ENCODE measurements at regions not wholly inside any gene's neighbourhood (a gene's known extent, or its start where the extent isn't known, plus 50 kb on each side); places are given as distances from the start of the nearest gene placed in this dataset.

DNA sequence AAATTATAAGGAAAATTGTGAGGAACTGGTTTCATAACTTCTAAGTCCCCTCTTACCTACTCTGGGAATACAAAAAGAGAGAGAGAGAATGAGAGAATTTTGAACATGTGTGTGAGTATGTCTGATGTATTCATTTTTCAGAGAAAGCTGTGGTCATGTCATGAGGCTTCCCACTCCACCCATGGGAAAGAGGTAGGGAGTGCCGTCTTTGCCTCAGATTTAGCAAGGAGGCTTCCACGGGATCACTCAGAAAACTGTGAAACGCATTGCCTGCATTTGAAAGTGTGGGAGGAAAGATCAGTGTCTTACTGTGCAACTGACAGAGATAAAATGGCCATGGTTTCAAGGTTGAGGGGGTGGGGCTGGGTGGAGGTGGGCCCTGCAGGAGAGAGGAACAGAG lies 331.5 kb upstream of the CTNNB1 start:
- Histone ChIP-seq H2AFZ (ENCODE audit: low read length, unreplicated experiment) (no peak overlapping the region), H3K4me1 (ENCODE audit: control insufficient read depth, insufficient read depth, low read length, unreplicated experiment) (no peaks in the 10 kb centered on the region), H3K27ac (ENCODE audit: low read depth, low read length) (no peak overlapping the region), H3K27me3 (ENCODE audit: insufficient read depth, low read length) (no peaks in the 10 kb centered on the region), H3K36me3 (ENCODE audit: insufficient read depth, low read length) (no peaks in the 10 kb centered on the region), H3K4me3 (ENCODE audit: low read depth, low read length) (no peak overlapping the region), H3K79me2 (ENCODE audit: control insufficient read depth, insufficient read depth, low read length, unreplicated experiment) (no peaks in the 10 kb centered on the region)

DNA sequence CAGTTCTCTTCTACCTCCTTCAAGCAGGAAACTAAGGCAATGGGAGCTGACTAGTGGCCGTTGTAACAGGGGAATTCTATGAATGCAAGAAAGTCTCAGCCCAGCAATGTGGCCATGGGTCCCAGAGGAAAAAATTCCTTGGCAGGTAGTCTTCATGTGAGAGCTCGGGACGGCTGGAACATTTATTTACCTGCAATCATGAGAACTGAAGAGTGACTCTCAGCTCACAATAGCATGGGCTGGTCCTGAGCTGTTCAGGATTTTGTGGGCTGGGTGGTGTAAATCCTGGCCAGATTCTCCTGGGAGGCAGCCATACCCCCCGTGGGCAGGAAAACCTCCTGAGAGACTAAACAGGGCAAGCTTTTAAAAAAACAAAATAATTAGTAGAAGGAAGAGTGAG lies 330.3 kb upstream of the CTNNB1 start:
- no peak overlapping the region for H2AFZ ChIP-seq (ENCODE audit: low read length, unreplicated experiment)

DNA sequence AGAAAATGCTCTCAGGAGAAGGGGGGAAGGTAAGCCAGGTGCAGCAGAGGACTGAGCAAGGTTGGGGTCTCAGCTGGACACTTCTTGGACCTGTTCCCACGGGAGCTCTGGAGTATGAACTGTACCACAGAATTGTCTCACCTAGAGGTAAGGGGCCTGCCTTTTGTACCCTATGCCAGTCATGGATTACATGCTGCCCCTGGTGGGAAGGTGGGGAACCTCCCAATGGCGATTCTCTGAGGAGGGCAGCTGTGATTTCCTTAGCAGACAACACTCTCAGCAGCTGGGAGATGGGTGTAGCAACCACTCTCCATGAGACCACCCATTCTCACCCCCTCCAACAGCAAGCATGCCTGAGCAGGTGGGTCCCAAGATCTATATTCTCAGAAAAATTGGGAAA lies 329.4 kb upstream of the CTNNB1 start:
- Histone ChIP-seq H3K27ac (ENCODE audit: low read depth, low read length) (no peak overlapping the region), H3K4me3 (ENCODE audit: low read depth, low read length) (no peak overlapping the region), H3K79me2 (ENCODE audit: control insufficient read depth, insufficient read depth, low read length, unreplicated experiment) (no peaks in the 10 kb centered on the region), H3K4me1 (ENCODE audit: control insufficient read depth, insufficient read depth, low read length, unreplicated experiment) (no peaks in the 10 kb centered on the region), H3K27me3 (ENCODE audit: insufficient read depth, low read length) (no peaks in the 10 kb centered on the region), H2AFZ (ENCODE audit: low read length, unreplicated experiment) (no peak overlapping the region), H3K36me3 (ENCODE audit: insufficient read depth, low read length) (no peaks in the 10 kb centered on the region)

More for the DNA sequence above, 330.3 kb upstream of the CTNNB1 start:
- no peak overlapping the region for H3K27ac ChIP-seq (ENCODE audit: low read depth, low read length)
- H3K79me2 ChIP-seq (ENCODE audit: control insufficient read depth, insufficient read depth, low read length, unreplicated experiment) = no peaks in the 10 kb centered on the region
- H3K27me3 ChIP-seq (ENCODE audit: insufficient read depth, low read length) = no peaks in the 10 kb centered on the region
- no peaks in the 10 kb centered on the region for H3K4me1 ChIP-seq (ENCODE audit: control insufficient read depth, insufficient read depth, low read length, unreplicated experiment)
- no peaks in the 10 kb centered on the region for H3K36me3 ChIP-seq (ENCODE audit: insufficient read depth, low read length)
- H3K4me3 ChIP-seq (ENCODE audit: low read depth, low read length) = no peak overlapping the region

DNA sequence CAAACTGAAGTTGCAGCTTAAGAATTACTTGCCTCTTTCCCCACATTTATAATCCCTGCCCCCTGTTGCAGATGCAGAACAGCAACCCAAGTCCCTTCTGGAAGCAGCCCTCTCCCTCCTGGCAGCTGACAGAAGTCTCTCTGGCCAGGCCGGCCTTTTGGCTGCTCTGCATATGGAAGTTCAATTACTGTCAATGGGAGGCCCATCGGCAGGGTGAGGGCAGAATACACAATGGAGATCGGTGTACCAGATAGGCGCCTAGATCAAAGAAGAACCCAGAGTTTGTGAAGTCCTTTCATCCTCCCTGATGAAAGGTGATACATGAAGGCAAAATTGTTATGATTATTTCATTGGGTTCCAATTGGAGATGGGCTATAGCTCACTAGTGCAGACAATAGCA lies 327.9 kb upstream of the CTNNB1 start:
- no peak overlapping the region for H2AFZ ChIP-seq (ENCODE audit: low read length, unreplicated experiment)
- H3K27me3 ChIP-seq (ENCODE audit: insufficient read depth, low read length) = no peaks in the 10 kb centered on the region
- H3K4me1 ChIP-seq (ENCODE audit: control insufficient read depth, insufficient read depth, low read length, unreplicated experiment) = no peaks in the 10 kb centered on the region
- no peak overlapping the region for H3K4me3 ChIP-seq (ENCODE audit: low read depth, low read length)
- H3K36me3 ChIP-seq (ENCODE audit: insufficient read depth, low read length) = no peaks in the 10 kb centered on the region
- H3K27ac ChIP-seq (ENCODE audit: low read depth, low read length) = no peak overlapping the region
- H3K79me2 ChIP-seq (ENCODE audit: control insufficient read depth, insufficient read depth, low read length, unreplicated experiment) = no peaks in the 10 kb centered on the region

DNA sequence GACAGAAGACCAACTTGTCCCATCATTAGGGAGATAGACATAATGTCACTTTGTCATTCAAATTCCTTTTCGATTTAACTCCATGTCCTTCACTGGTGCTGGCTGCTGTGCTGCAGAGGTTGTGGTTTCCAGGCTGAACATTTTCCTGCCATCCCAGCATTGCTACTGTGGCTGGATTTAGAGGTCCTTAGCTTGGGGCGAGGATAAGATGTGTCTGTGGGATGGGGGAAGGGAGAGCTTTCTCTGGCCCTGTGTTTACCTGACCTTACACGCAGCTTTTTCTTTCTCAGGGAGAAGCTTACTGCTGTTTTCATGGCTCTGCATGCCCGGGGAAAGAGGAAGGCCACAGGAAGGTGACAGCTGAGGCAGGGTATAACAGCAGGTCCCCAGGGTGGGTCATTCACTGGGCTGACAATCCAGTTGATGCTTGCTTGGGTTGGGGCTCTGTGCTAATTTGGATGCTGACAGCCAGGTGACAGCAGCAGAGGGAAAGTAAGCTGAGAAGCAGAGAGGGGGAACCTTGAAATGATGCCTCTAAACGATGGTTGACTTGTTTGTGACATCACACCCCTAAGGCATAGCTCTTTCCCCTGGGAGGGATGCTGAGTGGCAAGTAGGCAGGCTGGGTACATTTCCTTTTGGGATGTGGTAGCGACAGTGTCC lies 326.9 kb upstream of the CTNNB1 start:
- H3K36me3 ChIP-seq (ENCODE audit: insufficient read depth, low read length) = no peaks in the 10 kb centered on the region
- peaks cover 8% of the 10 kb centered on the region for H3K4me1 ChIP-seq (ENCODE audit: control insufficient read depth, insufficient read depth, low read length, unreplicated experiment)
- H3K27me3 ChIP-seq (ENCODE audit: insufficient read depth, low read length) = no peaks in the 10 kb centered on the region
- no peaks in the 10 kb centered on the region for H3K79me2 ChIP-seq (ENCODE audit: control insufficient read depth, insufficient read depth, low read length, unreplicated experiment)
- no peak overlapping the region for H2AFZ ChIP-seq (ENCODE audit: low read length, unreplicated experiment)
- H3K4me3 ChIP-seq (ENCODE audit: low read depth, low read length) = no peak overlapping the region
- H3K27ac ChIP-seq (ENCODE audit: low read depth, low read length) = no peak overlapping the region

DNA sequence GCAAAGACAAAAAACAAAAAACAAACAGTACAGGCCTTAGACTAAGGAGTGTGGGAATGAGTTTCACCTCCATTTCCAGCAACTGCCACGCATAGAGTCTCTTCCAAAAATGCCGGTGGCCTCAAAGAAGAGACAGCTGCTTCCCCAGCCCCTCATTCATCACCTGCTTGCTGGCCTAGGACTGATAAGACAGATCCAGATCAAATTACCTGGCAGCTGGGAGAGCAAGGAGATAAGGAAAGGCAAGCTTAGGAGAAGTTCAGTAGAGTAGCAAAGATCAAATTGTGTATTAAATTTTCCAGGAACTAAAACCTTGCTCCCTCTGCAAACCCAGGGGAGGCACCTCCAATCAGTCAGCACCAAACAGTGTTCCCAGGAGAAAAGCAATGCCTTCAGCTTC lies 325.8 kb upstream of the CTNNB1 start:
- no peak overlapping the region for H2AFZ ChIP-seq (ENCODE audit: low read length, unreplicated experiment)
- peaks cover 18% of the 10 kb centered on the region for H3K4me1 ChIP-seq (ENCODE audit: control insufficient read depth, insufficient read depth, low read length, unreplicated experiment)
- no peak overlapping the region for H3K4me3 ChIP-seq (ENCODE audit: low read depth, low read length)
- no peaks in the 10 kb centered on the region for H3K36me3 ChIP-seq (ENCODE audit: insufficient read depth, low read length)
- H3K27me3 ChIP-seq (ENCODE audit: insufficient read depth, low read length) = no peaks in the 10 kb centered on the region
- H3K27ac ChIP-seq (ENCODE audit: low read depth, low read length) = no peak overlapping the region
- no peaks in the 10 kb centered on the region for H3K79me2 ChIP-seq (ENCODE audit: control insufficient read depth, insufficient read depth, low read length, unreplicated experiment)

DNA sequence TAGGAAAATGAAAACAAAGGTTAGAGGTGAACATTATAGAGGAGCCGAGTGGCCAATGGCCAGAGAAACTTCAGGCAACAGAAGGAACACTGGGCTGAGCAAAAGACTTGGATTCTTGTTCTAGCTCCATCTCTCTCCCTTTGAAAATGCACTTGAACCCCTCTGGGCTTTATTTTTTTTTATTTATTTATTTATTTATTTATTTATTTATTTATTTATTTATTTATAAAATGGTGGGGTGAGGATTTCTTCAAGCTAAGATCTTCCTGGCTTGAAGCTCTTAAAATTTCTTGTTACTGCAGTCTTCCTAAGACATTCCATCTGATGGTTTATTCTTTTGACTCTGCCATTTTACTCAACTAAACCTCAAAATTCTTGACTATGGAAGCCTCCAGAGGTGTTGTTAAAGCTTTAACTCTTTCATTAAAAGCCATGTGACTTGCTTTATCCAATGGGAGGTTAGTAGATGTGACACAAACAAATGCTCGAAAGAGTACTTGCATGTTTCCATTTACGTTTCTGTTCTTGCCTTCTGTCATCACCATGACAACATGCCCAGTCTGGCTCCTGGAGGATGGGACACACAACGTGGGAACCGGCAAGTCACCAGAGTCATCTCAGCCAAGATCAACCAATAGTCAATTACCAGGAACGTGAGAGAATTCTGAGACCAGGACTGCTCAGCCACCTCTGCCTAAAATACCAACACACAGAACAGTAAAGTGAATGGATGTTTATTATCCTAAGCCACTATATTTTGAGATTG lies 325.2 kb upstream of the CTNNB1 start:
- H3K4me3 ChIP-seq (ENCODE audit: low read depth, low read length) = no peak overlapping the region
- H3K36me3 ChIP-seq (ENCODE audit: insufficient read depth, low read length) = no peaks in the 10 kb centered on the region
- H2AFZ ChIP-seq (ENCODE audit: low read length, unreplicated experiment) = no peak overlapping the region
- peaks cover 25% of the 10 kb centered on the region for H3K4me1 ChIP-seq (ENCODE audit: control insufficient read depth, insufficient read depth, low read length, unreplicated experiment)
- no peak overlapping the region for H3K27ac ChIP-seq (ENCODE audit: low read depth, low read length)
- H3K27me3 ChIP-seq (ENCODE audit: insufficient read depth, low read length) = no peaks in the 10 kb centered on the region
- no peaks in the 10 kb centered on the region for H3K79me2 ChIP-seq (ENCODE audit: control insufficient read depth, insufficient read depth, low read length, unreplicated experiment)

DNA sequence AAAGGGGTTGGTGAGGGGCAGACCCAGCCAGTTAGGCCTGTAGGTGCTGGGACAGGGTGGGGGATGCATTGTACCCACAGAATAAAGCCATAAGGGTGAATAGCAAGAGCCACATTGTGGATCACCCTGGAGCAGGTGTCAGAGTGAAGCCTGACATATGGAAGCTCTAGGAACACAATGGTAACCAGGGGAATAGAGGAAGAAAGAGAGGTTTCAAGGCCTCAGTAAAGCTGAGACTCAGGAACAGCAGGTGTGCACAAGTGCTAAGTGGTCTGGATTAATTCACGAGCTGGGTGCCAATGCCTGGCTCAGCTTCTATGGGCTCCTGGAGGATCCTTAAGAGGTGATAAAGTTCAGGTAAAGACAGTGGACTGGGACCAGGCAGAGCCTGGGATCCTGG lies 323.7 kb upstream of the CTNNB1 start:
- no peak overlapping the region for H3K4me3 ChIP-seq (ENCODE audit: low read depth, low read length)
- H3K27ac ChIP-seq (ENCODE audit: low read depth, low read length) = no peak overlapping the region
- H2AFZ ChIP-seq (ENCODE audit: low read length, unreplicated experiment) = no peak overlapping the region
- no peaks in the 10 kb centered on the region for H3K36me3 ChIP-seq (ENCODE audit: insufficient read depth, low read length)
- H3K4me1 ChIP-seq (ENCODE audit: control insufficient read depth, insufficient read depth, low read length, unreplicated experiment) = peaks cover 26% of the 10 kb centered on the region
- no peaks in the 10 kb centered on the region for H3K27me3 ChIP-seq (ENCODE audit: insufficient read depth, low read length)
- no peaks in the 10 kb centered on the region for H3K79me2 ChIP-seq (ENCODE audit: control insufficient read depth, insufficient read depth, low read length, unreplicated experiment)

DNA sequence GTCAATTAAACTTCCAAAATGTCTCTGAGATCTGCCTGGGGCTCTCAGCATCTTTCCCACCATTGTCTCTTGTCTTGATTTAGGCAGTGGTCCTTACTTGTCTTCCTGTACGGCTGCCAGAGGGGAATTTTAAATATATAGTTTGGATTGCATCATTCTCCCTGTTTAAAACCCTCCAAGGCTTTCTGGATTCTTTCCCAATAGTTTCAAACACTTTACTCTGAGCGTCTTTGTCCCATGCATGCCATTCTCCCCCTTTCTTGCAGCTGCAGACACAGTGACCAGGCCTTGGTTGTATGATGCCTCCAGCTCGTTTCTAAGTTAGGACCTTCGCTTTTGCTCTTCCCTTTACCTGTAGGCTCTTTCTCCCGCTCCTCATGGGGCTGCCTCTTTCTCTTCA lies 323.3 kb upstream of the CTNNB1 start:
- no peaks in the 10 kb centered on the region for H3K79me2 ChIP-seq (ENCODE audit: control insufficient read depth, insufficient read depth, low read length, unreplicated experiment)
- H3K36me3 ChIP-seq (ENCODE audit: insufficient read depth, low read length) = no peaks in the 10 kb centered on the region
- no peak overlapping the region for H3K4me3 ChIP-seq (ENCODE audit: low read depth, low read length)
- no peak overlapping the region for H3K27ac ChIP-seq (ENCODE audit: low read depth, low read length)
- no peaks in the 10 kb centered on the region for H3K27me3 ChIP-seq (ENCODE audit: insufficient read depth, low read length)
- peaks cover 26% of the 10 kb centered on the region for H3K4me1 ChIP-seq (ENCODE audit: control insufficient read depth, insufficient read depth, low read length, unreplicated experiment)
- no peak overlapping the region for H2AFZ ChIP-seq (ENCODE audit: low read length, unreplicated experiment)

DNA sequence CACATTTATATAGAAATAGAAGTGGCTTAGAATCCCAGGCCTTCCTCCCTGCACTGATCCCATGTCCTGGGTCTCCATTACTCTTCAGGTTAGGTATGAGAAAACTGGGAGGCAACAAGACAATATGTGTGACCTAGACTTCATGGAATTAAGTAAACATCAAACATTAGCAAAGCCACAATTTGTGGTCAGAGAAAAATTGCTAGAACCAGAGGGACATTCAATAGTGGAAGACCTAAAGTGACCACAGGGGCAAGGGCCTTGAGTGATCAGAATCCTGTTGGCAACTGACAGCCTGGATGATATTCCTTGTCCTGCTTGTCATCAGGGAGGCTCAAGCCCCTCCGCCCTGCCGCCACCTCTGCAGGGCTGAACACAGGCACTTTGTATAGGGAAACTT lies 322.8 kb upstream of the CTNNB1 start:
- H3K79me2 ChIP-seq (ENCODE audit: control insufficient read depth, insufficient read depth, low read length, unreplicated experiment) = no peaks in the 10 kb centered on the region
- H3K36me3 ChIP-seq (ENCODE audit: insufficient read depth, low read length) = no peaks in the 10 kb centered on the region
- H3K27ac ChIP-seq (ENCODE audit: low read depth, low read length) = no peak overlapping the region
- H3K4me1 ChIP-seq (ENCODE audit: control insufficient read depth, insufficient read depth, low read length, unreplicated experiment) = peaks cover 26% of the 10 kb centered on the region
- H2AFZ ChIP-seq (ENCODE audit: low read length, unreplicated experiment) = no peak overlapping the region
- no peaks in the 10 kb centered on the region for H3K27me3 ChIP-seq (ENCODE audit: insufficient read depth, low read length)
- no peak overlapping the region for H3K4me3 ChIP-seq (ENCODE audit: low read depth, low read length)

Measured in ACC112 (cell line).